SW 1271 (cell line): ENCODE measurements at regions not wholly inside any gene's neighbourhood (a gene's known extent, or its start where the extent isn't known, plus 50 kb on each side); places are given as distances from the start of the nearest gene placed in this dataset.

Source experiments
- DNase-seq, 2 experiments: peaks; one replicate each; lab custom pipeline; 2025; lab: John Stamatoyannopoulos, UW

DNA sequence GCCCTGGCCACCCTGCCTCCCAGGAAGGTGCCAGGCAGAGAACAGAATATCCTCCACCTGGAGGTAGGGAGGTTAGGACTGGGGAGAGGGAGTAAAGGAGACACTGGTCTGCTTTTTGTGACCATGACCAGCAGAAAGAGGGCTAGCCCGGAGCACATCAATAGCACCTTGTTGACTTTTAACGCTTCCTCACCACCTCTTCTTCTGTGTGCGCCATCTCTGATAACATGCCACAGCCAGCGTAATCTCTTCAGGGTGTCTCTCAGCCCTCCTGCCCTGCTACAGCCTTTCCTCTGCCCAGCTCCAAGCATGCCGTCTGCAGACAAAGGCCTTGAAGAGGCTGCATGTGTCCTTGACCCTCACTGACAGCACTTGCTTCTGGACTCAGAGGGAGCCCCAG lies 50.9 kb upstream of the GJA5 start:
- DNase-seq: no peak

DNA sequence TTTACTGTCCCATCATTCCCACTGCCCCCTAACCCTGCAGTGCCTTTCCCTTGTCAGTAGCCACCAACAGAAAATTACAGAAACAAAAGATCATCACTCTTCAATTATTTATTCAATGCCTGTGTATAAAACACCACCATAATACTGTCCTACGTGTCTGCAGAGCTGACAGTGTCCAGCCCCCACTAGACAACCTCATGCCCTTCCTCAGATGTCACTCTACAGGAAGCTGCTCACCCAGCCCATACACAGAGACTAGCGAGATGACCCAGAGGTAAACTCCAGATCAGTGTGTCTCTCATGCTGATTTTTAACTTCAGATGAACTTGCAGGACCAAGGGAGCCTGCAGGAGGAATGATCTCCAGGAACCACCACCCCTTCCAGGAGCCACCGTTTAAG lies 51.3 kb upstream of the GJA5 start:
- DNase-seq: no peak

DNA sequence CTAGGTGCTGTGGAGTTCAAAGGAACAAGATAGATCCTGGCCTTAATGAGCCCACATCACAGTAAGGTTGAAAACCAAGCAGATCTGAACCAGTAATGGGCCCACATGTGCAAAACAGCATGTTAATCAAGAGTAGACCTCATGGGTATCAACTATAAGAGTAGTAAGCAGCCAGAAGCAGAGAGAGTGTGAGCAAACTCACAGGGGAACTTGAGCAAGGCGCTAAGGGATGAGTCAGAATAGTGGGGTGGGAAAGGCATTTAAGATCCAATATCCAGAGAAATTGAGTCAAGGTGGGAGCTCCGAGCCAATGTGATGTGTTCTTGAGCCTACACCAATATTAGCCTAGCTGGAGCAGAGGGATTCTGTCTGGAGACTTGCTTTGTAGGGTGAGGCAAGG lies 52.4 kb upstream of the GJA5 start:
- no peak for DNase-seq

DNA sequence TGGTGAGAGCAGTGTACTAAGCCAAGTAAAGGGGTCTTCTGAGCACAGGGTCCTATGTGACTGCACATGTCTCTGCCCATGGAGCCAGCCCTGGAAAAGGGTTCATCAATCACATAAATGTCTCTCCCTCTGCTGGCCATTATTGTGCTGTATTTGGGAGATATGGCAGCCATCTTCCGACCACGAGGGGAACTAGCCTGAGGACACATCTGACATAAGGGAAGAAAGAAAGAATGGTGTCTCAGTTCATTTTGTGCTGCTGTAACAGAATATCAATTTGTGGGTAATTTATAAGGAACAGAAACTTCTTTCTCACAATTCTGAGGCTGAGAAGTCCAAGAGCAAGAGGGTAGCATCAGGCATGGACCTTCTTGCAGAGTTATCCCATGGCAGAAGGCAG lies 55.1 kb upstream of the GJA5 start:
- no peak for DNase-seq

DNA sequence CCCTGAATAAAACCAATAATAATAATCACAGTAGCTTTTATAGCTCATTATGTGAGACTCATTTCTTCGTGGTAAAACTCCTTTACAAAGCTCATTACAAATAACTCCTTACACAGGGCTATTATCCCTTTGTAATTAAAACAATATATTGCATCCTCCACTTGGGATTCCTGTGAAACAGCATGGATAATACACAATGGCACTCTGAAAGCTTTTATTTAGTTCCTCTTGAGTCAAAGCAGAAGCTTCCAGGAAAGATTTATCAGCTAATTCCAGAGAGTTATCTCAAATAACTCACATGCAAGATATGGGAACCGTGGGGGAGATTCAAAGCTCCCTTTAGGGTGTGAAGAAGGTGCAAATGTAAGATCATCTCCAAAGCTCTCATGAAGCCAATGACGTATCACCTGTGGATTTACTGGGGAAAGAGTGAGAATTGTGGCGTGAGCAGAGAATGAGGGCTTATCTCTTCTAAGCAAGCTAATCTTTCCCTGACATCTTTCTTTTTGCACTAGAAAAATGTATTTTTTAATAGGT lies 60.4 kb upstream of the GJA5 start:
- DNase-seq: no peak

DNA sequence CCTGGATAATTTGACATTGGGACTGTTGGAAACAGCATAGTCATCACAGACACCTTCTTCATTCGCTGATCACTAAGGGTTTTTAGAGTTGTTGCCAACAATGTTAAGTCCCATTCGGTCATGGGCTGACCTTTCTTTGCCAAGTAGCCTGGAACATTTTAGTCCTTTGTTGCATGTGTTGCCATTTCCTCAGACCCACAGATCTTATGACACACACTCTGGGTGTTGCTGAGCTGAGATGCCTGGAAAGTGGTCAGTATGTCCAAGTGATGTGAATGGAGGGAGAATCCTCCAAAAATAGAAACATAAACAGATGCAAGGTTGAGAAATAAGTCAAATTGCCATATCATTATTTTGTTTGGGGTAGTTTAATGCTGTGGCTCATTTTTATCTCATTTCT lies 61.5 kb upstream of the GJA5 start:
- no peak for DNase-seq

DNA sequence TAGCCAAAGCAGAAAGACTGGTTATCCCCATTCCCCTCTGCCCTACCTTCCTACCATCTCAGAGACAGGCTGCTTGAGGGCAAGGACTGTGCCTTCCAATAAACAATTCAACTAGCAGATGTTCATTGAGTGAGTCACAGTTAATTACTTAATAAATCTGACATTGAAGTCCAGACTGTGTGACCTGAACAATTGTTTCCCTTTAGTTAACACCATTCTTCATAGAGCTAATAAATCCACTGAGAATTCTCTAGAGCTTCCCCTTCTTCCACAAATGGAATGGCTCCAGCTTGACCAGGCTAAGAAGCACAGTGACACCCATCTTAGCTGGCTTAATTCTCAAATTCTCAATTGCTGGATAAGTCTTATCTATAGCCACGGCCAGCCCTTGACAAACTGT lies 61.9 kb upstream of the GJA5 start:
- no peak for DNase-seq

DNA sequence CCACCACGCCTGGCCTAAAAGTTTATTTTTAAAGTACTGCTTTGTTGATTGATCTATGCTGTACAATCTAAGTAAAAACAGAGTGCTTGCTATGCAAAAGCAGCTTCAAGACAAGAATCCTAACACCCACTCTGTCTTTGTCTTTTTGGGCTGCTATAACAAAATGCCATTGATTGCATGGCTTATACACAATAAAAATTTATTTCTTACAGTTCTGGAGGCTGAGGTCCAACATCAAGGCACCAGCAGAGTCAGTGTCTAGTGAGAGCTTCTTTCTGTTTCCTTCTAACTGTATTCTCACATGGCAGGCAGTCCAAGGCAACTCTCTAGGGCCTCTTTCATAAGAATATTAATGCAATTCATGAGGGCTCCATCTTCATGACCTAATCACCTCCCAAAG lies 63.6 kb upstream of the GJA5 start:
- DNase-seq: no peak

DNA sequence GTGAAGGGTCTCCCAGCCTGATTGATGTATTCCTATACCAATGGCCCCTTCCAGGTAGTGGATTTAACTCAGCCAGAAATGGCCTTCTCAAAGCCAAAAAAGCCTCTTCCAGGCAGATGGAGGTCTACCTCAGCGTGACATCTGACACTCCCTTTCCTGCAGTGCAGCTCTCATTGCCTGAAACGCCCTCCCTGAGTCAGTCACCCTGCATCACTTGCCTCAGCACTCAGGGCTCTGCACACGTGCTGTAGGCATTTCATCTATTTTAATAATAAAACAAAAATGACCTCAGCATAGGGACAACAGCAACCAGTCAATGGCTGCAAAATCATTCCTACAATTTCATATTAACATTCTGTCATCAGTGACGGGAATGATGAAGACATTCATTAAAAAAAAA lies 64.4 kb upstream of the GJA5 start:
- DNase-seq: no peak

DNA sequence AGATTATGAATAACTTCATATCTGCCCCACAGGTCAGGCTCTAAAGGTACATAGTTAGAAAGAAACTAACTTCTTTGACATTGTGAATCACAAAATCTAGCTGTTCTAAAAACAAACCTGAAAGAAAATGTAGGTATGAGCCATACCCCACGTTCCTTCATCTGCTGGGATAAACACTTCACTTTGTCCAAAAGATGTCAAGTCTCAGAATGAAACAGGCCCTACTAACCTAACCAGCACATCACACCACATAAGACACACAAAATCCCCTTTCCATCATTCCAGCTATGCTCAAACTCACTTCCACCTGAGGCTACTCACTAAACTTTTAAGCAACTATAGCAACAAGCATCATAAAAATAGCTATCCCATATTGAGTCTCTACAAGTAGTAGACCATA lies 65.2 kb upstream of the GJA5 start:
- no peak for DNase-seq

DNA sequence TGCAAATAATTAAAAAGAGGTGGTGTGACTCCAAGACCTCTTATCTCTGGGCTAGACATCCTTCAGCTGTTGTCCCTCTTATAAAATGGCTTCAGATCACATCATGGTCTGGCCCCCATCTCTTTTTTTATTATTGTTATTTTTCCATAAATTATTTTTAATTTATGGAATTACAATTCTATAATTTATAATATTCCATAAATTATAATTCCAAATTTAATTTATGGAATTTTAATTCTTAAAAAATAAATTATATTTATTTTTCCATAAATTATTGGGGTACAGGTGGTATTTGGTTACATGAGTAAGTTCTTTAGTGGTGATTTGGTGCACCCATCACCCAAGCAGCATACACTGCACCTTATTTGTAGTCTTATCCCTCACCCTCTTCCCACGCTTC lies 65.9 kb upstream of the GJA5 start:
- DNase-seq: no peak

DNA sequence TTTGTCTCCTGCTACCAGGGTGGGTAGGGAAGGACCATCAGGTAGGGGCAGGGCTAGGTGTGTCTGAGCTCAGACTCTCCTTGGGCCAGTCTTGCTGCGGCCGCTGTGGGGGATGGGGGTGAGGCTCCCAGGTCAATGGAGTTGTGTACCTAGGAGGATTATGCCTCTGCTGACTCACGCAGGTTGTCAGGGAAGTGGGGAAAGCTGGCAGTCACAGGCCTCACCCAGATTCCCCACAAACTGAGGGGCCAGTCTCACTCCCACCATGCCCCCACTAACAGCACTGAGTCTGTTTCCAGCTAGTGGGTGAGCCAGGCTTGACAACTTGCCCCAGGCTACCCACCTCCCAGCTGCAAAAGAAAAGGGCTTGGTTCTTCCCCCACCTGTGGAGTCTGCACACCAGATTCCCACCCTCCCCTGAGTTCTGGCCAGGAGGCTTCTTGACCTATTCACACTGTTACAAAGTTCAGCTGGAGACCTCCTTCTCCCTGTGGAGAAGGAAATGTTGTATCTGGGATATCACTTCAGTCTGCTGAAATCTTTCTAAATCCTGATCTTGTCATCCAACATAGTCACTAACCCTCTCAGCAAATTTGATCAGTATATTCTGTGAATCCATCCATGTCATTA lies 69.2 kb upstream of the GJA8 start:
- DNase-seq: no peak

DNA sequence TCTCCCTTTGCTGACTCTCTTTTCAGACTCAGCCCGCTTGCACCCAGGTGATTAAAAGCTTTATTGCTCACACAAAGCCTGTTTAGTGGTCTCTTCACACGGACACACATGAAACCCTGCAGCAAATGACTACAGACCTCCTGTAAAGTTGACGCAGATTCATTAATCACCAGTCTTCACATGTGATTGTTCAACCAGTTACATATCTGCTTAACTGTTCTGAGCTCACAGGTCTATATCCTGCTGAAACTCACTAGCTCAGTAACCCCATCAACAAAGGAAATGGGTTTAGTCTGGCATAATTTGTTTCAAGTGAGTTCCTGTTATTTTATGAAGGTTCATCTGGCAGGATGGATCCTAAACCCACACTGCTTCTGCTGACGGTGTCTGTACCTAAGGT lies 68.4 kb upstream of the GJA8 start:
- DNase-seq: no peak

DNA sequence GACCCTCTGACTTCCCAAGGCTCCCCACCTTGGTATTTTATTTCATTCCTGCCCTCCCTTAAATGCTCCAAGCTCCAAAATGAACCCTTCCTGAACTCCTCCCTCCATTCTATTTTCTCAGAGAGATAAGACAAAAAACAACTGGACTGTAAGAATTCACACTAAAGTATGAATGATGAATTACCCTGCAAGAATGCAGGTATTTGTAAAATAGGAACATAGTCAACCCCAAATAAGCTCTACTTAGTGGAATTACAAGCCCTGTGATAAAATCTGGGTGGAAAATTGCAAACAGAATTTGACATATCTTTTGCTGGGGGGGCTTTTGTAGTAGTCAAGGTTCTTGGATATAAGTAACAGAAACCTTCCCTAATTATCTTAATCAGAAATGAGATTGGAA lies 67.8 kb upstream of the GJA8 start:
- DNase-seq: no peak

DNA sequence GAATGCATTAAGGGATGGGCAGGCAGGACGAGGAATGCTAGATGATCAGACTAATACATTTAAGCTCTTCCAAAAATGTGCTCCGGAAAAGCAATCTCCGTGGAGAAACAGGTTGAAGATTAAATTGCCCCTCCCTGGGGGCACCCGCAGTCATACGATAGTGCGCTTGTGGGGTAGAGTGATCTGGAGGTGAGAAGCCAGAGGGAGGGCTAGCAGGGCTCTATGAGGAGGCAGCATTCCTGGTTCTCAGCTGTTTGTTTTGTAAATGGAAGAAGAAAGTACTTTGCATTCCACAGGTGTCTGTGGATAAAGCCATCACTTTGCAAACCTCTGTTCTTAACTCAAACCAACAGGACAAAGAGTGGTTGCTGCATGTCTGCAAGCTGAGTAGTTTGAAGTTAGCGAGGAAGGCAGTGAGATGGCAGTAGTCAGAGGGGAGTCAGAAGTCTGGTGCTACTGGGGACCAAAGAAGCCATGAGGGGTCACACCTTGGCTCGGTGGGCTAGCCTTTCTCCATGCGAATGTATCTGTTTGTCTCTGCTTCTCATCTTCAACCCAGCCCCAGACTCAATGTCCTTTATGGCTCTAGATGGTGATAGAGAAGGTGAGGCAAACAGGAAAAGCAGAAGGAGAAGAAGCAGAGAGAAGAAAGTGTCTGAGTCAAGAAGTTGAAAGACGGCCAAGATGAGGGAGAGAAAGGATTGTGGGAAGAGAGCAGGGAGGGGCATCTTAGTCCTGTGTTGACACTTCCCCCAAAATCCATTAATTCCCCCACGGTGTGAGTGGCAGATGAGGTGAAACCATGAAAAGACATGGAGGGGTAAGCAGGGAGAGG lies 65.2 kb upstream of the GJA8 start:
- no peak for DNase-seq

DNA sequence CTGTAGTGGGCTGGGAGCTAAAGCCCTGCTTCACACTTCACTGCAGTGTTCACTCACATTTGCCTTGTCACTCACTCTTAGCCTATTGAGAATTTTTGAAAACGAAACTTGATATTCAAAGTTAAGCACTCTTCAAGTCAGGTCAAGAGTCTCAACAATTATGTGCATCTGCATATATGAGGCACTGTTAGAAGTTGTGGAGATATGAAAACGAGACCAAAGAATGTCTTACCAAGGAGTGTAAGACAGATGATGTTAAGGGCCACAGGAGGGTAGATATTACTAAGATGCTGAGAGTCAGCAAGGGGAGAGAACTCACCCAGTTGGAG lies 64.7 kb upstream of the GJA8 start:
- no peak for DNase-seq

DNA sequence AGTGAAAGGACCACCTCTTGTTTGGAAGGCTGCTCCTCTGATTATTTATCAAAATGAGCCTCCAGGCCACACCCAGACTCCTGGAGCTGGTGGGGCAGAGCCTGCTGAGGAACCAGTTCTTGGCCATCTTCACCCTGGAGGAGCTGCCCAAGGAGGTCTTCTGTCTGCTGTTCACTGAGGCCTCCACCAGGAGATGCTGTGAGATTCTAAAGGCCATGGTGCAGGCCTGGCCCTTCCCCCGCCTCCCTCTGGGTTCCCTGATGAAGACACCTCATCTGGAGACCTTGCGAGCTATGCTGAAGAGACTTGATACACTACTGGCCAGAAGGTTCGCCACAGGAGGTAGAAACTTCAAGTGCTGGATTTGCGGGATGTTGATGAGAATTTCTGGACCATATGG lies 61.7 kb upstream of the GJA8 start:
- no peak for DNase-seq

DNA sequence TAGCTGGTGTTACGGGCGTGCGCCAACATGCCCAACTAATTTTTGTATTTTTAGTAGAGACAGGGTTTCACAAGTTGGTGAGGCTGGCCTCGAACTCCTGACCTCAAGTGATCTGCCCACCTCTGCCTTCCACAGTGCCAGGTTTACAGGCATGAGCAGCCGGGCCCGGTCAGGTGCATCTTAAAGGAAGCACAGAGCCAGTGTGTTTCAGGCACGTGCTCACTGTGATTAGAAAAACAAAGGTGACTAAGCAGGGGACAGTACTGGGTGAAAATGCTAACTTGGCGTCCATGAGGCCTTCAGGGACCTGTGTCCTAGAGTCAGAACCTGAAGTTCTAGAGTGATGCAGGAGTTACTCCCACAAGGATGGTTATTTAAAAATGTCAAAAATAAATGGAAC lies 60.0 kb upstream of the GJA8 start:
- DNase-seq: no peak

DNA sequence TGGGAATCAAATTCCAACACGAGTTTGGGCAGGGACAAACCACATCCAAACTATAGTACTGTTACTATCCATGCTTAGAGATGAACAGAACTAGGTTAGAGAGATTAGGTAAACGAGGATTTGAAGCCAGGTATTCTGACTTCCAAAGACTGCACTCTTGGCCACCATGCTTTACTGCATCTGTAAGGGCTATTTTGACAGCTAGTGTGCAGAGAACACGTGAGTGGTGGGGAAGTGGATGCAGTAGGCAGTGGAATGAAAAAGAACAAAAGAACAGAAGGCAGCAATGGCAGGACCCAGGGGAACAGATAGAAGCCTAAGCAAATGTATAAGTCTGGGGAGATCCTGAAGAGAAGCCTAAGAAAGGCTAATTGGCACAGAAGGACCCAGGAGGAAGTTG lies 59.1 kb upstream of the GJA8 start:
- DNase-seq: no peak

DNA sequence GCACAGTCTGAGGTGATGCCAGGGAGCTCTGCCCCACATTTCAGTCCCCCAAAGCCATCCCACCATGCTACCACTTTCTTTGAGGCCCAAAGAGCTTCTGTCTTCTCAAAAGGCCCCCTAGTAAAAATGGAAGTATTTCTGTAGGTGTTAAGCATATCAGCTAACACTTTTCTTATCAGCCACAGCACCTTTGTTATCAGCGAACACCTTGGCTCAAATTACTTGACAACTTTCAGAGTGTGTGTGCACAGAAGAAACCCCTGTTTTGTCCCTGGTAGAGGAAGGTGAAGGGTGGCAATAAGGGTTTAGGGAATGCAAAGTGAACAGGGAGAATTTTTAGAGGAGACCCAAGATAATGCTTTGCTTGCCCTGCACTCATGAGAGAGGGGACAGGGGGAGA lies 54.8 kb upstream of the GJA8 start:
- DNase-seq: no peak

DNA sequence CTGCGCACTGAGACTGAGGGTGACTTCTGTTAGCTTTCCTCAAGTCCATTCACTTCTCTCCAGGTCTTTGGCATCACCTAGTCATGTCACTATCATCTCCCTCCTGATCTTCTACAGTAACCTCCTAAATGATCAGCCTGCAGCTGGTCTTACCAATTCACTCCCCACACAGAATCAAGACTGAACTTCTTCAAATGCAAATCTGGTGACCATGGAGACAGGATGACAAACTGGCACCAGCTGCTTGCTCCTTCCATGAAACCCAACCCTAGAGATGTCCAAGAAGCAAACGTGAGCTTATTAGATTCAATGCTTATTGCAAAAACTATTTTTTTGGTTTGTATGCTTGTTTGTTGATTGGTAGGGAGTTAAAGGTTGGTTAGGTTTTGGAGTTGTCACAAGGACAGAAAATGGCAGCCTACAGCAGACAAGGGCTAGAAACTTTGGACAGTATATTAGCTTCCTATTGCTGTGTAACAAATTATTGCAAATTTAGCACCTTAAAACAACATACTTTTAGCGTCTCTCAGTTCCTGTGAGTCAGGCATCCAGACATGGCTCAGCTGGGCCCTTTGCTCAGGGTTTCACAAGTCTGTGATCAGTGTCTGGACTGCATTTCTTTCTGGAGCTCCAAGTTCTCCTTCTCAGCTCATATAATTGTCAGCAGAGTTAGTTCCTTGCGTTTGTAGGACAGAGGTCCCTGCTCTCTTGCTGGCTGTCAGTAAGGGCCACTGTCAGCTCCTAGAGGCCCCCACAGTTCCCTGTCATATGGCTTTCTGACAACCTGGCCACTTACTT lies 53.3 kb upstream of the GJA8 start:
- DNase-seq: no peak

DNA sequence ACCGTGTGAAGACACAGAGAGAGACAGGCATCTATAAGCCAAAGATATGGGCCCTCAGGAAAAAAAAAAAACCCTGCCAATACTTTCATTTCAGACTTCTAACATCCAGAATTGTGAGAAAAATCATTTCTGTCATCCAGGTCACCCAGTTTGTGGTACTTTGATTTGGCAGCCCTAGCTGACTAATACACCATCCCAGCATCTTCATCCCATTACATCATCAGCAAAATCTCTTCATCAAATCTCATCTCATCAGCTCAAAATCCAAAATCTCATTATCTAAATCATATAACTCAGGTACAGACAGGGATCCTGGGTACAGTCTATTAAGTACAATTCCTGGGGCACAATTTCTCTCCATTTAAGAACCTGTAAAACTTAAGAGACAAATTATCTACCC lies 51.9 kb upstream of the GJA8 start:
- no peak for DNase-seq

DNA sequence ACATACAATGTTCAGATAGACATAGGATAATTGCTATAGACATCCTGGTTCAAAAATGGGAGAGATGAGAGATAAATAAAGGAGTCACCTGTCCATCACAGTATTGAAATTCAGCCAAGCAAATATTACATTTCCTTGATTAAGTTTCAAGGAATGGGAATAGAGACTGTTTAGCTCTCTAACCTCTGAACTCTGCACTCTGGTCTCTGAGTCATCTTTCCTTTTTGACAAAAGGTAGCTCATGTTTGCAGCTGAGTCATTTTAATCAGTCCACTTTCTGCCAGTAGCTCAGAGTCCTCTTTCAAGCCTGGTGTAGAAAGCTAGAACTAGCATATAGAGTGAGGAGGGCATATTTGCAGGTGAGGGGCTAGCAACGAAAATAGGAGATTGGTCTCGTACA lies 51.4 kb upstream of the GJA8 start:
- DNase-seq: peak in 1 of 2 experiments; percentile 19
